CD14-positive monocyte (primary cell): ENCODE measurements at regions not wholly inside any gene's neighbourhood (a gene's known extent, or its start where the extent isn't known, plus 50 kb on each side); places are given as distances from the start of the nearest gene placed in this dataset.

Source experiments
- DNase-seq, 3 donors: peaks; one replicate each; pipeline ENCODE4 v3.0.0-alpha.2; 2011 to 2022
- H2AFZ ChIP-seq: 2 replicates; pipeline ENCODE4 v1.6.0; 2012; ENCODE audit warnings: mild to moderate bottlenecking, low read depth, low read length, inconsistent platforms; ENCODE audit not compliant: insufficient read depth, poor library complexity, severe bottlenecking
- H3K27ac ChIP-seq, 2 donors: 1 replicate in 1 of 2; 2 replicates in 1 of 2; pipeline ENCODE4 v1.5.1; 2012 to 2013; ENCODE audit warnings: low read length in 2 of 2, control low read depth in 1 of 2, inconsistent platforms in 1 of 2, low read depth in 1 of 2, mild to moderate bottlenecking in 1 of 2
- H3K27me3 ChIP-seq, 2 donors: one replicate each; pipeline versions ENCODE4 v1.6.0 to v1.6.1; 2011 to 2013; ENCODE audit warnings: low read length in 2 of 2; ENCODE audit not compliant: control insufficient read depth in 2 of 2, insufficient read depth in 2 of 2
- H3K36me3 ChIP-seq, 2 donors: replicated peaks in 1 of 2; 1 replicate in 1 of 2; 2 replicates in 1 of 2; pipeline versions ENCODE4 v1.5.1 to v1.6.1; 2012 to 2013; ENCODE audit warnings: low read length in 2 of 2, control low read depth in 1 of 2, inconsistent platforms in 1 of 2, mild to moderate bottlenecking in 1 of 2; ENCODE audit not compliant: insufficient read depth in 2 of 2, control insufficient read depth in 1 of 2
- H3K4me1 ChIP-seq, 2 donors: 1 replicate in 1 of 2; 2 replicates in 1 of 2; pipeline versions ENCODE4 v1.5.1 to v1.6.1; 2012 to 2013; ENCODE audit warnings: low read length in 2 of 2, control low read depth in 1 of 2, inconsistent platforms in 1 of 2, mild to moderate bottlenecking in 1 of 2, moderate library complexity in 1 of 2; ENCODE audit not compliant: insufficient read depth in 2 of 2, control insufficient read depth in 1 of 2
- H3K4me2 ChIP-seq: replicated peaks from 2 replicates; pipeline ENCODE3; 2012; ENCODE audit warnings: low read length, moderate library complexity, mild to moderate bottlenecking; ENCODE audit not compliant: poor library complexity, severe bottlenecking; ENCODE audit errors: extremely low read depth
- H3K4me3 ChIP-seq, 3 experiments: fragments of 200-600 bp in 1 of 3; sonication (generic) in 1 of 3; replicated peaks in 1 of 3; 1 replicate in 2 of 3; 2 replicates in 1 of 3; pipeline ENCODE4 v1.5.1; 2011 to 2013; ENCODE audit warnings: low read length in 3 of 3, mild to moderate bottlenecking in 3 of 3, control low read depth in 2 of 3, low read depth in 2 of 3, inconsistent platforms in 1 of 3, moderate library complexity in 1 of 3
- H3K79me2 ChIP-seq: 2 replicates; pipeline ENCODE4 v1.6.0; 2012; ENCODE audit warnings: mild to moderate bottlenecking, control low read depth, inconsistent platforms, low read length, moderate library complexity; ENCODE audit not compliant: insufficient read depth
- H3K9ac ChIP-seq: 2 replicates; pipeline ENCODE4 v1.6.0; 2017; ENCODE audit warnings: low read length, mild to moderate bottlenecking; ENCODE audit not compliant: insufficient read depth, poor library complexity, severe bottlenecking
- H3K9me3 ChIP-seq, 2 donors: replicated peaks in 1 of 2; 1 replicate in 1 of 2; 2 replicates in 1 of 2; pipeline versions ENCODE4 v1.5.1 to v1.6.1; 2012 to 2013; ENCODE audit warnings: low read length in 2 of 2, control low read depth in 1 of 2; ENCODE audit not compliant: control insufficient read depth in 1 of 2, insufficient read depth in 1 of 2
- H4K20me1 ChIP-seq: 2 replicates; pipeline ENCODE4 v1.6.0; 2012; ENCODE audit warnings: mild to moderate bottlenecking, low read length, control low read depth, moderate library complexity; ENCODE audit not compliant: insufficient read depth
- H3K27ac Mint-ChIP-seq, 7 donors: one replicate each; pipeline ENCODE4 v1.8.0; 2020; ENCODE audit warnings: mild to moderate bottlenecking in 7 of 7, mixed read lengths in 7 of 7, moderate library complexity in 6 of 7, inconsistent platforms in 2 of 7
- H3K27me3 Mint-ChIP-seq, 3 donors: one replicate each; pipeline ENCODE4 v1.8.0; 2021 to 2022; ENCODE audit warnings: low read depth in 3 of 3, mild to moderate bottlenecking in 3 of 3, mixed read lengths in 3 of 3, moderate library complexity in 3 of 3, inconsistent platforms in 1 of 3
- H3K36me3 Mint-ChIP-seq, 2 donors: one replicate each; pipeline ENCODE4 v1.8.0; 2020; ENCODE audit warnings: mixed read lengths in 2 of 2, inconsistent platforms in 1 of 2, mild to moderate bottlenecking in 1 of 2
- H3K4me1 Mint-ChIP-seq: one replicate; pipeline ENCODE4 v1.8.0; 2020; ENCODE audit warnings: mild to moderate bottlenecking, mixed read lengths
- H3K4me3 Mint-ChIP-seq, 2 donors: one replicate each; pipeline ENCODE4 v1.8.0; 2020; ENCODE audit warnings: mild to moderate bottlenecking in 2 of 2, mixed read lengths in 2 of 2, moderate library complexity in 1 of 2
- H3K9me3 Mint-ChIP-seq, 7 donors: one replicate each; pipeline ENCODE4 v1.8.0; 2020 to 2022; ENCODE audit warnings: mixed read lengths in 7 of 7, mild to moderate bottlenecking in 6 of 7, moderate library complexity in 6 of 7, inconsistent platforms in 2 of 7
- CTCF ChIP-seq: fragments of 200-600 bp; IDR thresholded peaks from one replicate; pipeline ENCODE4 v1.8.0; 2022; ENCODE audit warnings: antibody characterized with exemption, mild to moderate bottlenecking
- WGBS: methylation state at CpG from one replicate; pipeline ENCODE4 v1.1.5; 2013; ENCODE audit warnings: missing lambda C conversion rate; ENCODE audit not compliant: insufficient coverage; 5-methylcytosine and 5-hydroxymethylcytosine counted together
- intact Hi-C, 2 donors: fragments of 100-400 bp; cut with micrococcal nuclease; formaldehyde crosslinking; loops; one replicate each; pipeline versions ENCODE4 v1.15.0 to v1.15.1; 2023

- H3K79me2 ChIP-seq, result no peaks in the 10 kb centered on the region
- no peak for DNase-seq
- no peak overlapping the region for H3K4me2 ChIP-seq
- intact Hi-C loops, result no loop called here
- H3K27me3 ChIP-seq, result no peaks in the 10 kb centered on the region
- Mint-ChIP-seq H3K36me3 (no peaks in the 10 kb centered on the region), H3K4me3 (no peak overlapping the region), H3K9me3 (peaks cover 3 to 13% (median 5%) of the 10 kb centered on the region in 7 donors), H3K27me3 (peaks cover 2 to 9% (median 9%) of the 10 kb centered on the region in 3 donors), H3K4me1 (no peaks in the 10 kb centered on the region), H3K27ac (no peak overlapping the region)
- no peak overlapping the region for H2AFZ ChIP-seq
- no peak for TF ChIP-seq CTCF
- WGBS, result no CpG with 5 or more reads among the region's 2 CpGs
- H3K9me3 ChIP-seq, result peaks cover 7 to 9% of the 10 kb centered on the region in 2 donors
- H3K4me1 ChIP-seq, result no peaks in the 10 kb centered on the region
- no peaks in the 10 kb centered on the region for H3K36me3 ChIP-seq
- no peak overlapping the region for H3K4me3 ChIP-seq
- H4K20me1 ChIP-seq, result no peaks in the 10 kb centered on the region
- no peak overlapping the region for H3K9ac ChIP-seq
- no peak overlapping the region for H3K27ac ChIP-seq
Observed at GRCh38 chr15:89035658-89036057, 52.6 kb upstream of the ABHD2 start.

- Histone ChIP-seq H3K9ac (no peak overlapping the region), H2AFZ (no peak overlapping the region), H4K20me1 (no peaks in the 10 kb centered on the region), H3K4me1 (no peaks in the 10 kb centered on the region), H3K4me2 (no peak overlapping the region), H3K4me3 (no peak overlapping the region), H3K79me2 (no peaks in the 10 kb centered on the region), H3K36me3 (no peaks in the 10 kb centered on the region), H3K27ac (no peak overlapping the region), H3K9me3 (no peaks in the 10 kb centered on the region), H3K27me3 (no peaks in the 10 kb centered on the region)
- TF ChIP-seq CTCF, result no peak
- Mint-ChIP-seq H3K36me3 (no peaks in the 10 kb centered on the region), H3K27me3 (peaks cover 3 to 13% (median 7%) of the 10 kb centered on the region in 3 donors), H3K4me1 (no peaks in the 10 kb centered on the region), H3K9me3 (peaks cover 0 to 5% (median 0%) of the 10 kb centered on the region in 7 donors), H3K27ac (no peak overlapping the region), H3K4me3 (no peak overlapping the region)
- no peak for DNase-seq
- WGBS, result 85% methylated on average over 8 of the region's 8 CpGs
- intact Hi-C loops, result no loop called here
Observed at GRCh38 chr15:89038146-89038545, 50.1 kb upstream of the ABHD2 start.
